ENCODE measurements at regions not wholly inside any gene's neighbourhood (a gene's known extent, or its start where the extent isn't known, plus 50 kb on each side); places are given as distances from the start of the nearest gene placed in this dataset.
A peak's percentile ranks its signal among the peaks of the same experiment; 100 is the strongest.

DNA sequence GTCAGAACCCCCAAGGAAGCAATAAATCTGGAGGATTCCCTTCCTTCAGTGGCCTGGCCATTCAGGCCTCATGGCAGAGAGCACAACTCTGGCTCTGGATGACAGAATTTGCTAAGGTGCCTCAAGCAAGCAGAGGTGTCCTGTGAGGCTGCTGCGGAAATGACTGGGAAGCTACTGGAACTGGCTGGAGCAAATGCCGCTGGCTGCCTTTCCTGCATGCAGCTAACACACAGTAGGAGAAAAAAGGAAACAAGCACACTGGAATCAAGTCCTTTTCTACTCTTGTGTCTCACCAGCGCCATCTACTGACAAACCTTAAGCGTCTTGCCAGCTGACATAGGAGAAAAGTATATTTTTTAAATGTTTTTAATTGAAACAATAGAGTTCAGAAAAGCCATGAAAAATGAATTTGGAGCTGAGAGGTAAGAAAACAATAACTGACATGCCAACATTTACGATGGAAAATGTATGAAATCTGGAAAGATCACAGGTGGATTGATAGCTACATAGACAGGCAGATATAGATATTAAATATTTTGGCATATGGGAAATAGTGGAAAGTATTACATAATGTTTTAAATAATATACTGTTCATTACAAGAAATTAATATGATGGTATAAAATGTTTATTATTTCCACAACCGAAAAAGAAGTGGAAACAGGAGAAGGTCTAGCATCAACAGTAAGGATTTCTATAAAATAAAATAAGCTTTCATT lies 951.6 kb downstream of the ANKRD7 start:
- no peak for DNase-seq
- H3K27ac ChIP-seq (replicated peaks), result no peak overlapping the region
- intact Hi-C loops (cut with micrococcal nuclease), result no loop called here

GRCh38 chr7:119177863-119178262 lies 953.4 kb downstream of the ANKRD7 start:
- no peak overlapping the region for H3K27ac ChIP-seq (replicated peaks)
- intact Hi-C loops (cut with micrococcal nuclease), result no loop called here
- H3K4me3 ChIP-seq, result no peak overlapping the region
- H3K27me3 ChIP-seq (ENCODE audit: low read depth), result no peaks in the 10 kb centered on the region
- H3K4me1 ChIP-seq, result no peaks in the 10 kb centered on the region
- H3K36me3 ChIP-seq, result no peaks in the 10 kb centered on the region
- no peak for DNase-seq
- H3K9me3 ChIP-seq (replicated peaks), result peaks cover 5% of the 10 kb centered on the region
- no peak for TF ChIP-seq CTCF (IDR thresholded peaks at IDR 0.05; ENCODE audit: borderline replicate concordance)

More for the DNA sequence above, 951.6 kb downstream of the ANKRD7 start:
- Histone ChIP-seq H3K27me3 (ENCODE audit: low read depth) (no peaks in the 10 kb centered on the region), H3K9me3 (replicated peaks) (no peaks in the 10 kb centered on the region), H3K36me3 (no peaks in the 10 kb centered on the region), H3K4me1 (no peaks in the 10 kb centered on the region), H3K4me3 (no peak overlapping the region)
- peak; percentile 61 for TF ChIP-seq CTCF (IDR thresholded peaks at IDR 0.05; ENCODE audit: borderline replicate concordance)

GRCh38 chr7:119184124-119184788 lies 959.8 kb downstream of the ANKRD7 start:
- Histone ChIP-seq H3K9me3 (replicated peaks) (peaks cover 18% of the 10 kb centered on the region), H3K27me3 (ENCODE audit: low read depth) (no peaks in the 10 kb centered on the region), H3K4me3 (no peak overlapping the region), H3K4me1 (no peaks in the 10 kb centered on the region), H3K27ac (replicated peaks) (no peak overlapping the region), H3K36me3 (no peaks in the 10 kb centered on the region)
- no peak for TF ChIP-seq CTCF (IDR thresholded peaks at IDR 0.05; ENCODE audit: borderline replicate concordance)
- DNase-seq, result no peak
- intact Hi-C loops (cut with micrococcal nuclease), result no loop called here

GRCh38 chr7:119196183-119196582 lies 971.7 kb downstream of the ANKRD7 start:
- H3K4me3 ChIP-seq, result no peak overlapping the region
- no peak for DNase-seq
- intact Hi-C loops (cut with micrococcal nuclease), result no loop called here
- no peaks in the 10 kb centered on the region for H3K27me3 ChIP-seq (ENCODE audit: low read depth)
- no peak overlapping the region for H3K27ac ChIP-seq (replicated peaks)
- TF ChIP-seq CTCF (IDR thresholded peaks at IDR 0.05; ENCODE audit: borderline replicate concordance), result no peak
- H3K36me3 ChIP-seq, result no peaks in the 10 kb centered on the region
- no peaks in the 10 kb centered on the region for H3K4me1 ChIP-seq
- H3K9me3 ChIP-seq (replicated peaks), result peaks cover 4% of the 10 kb centered on the region

GRCh38 chr7:119197172-119197876 lies 972.8 kb downstream of the ANKRD7 start:
- Histone ChIP-seq H3K27me3 (ENCODE audit: low read depth) (no peaks in the 10 kb centered on the region), H3K27ac (replicated peaks) (no peak overlapping the region), H3K36me3 (no peaks in the 10 kb centered on the region), H3K9me3 (replicated peaks) (peaks cover 4% of the 10 kb centered on the region), H3K4me3 (no peak overlapping the region), H3K4me1 (no peaks in the 10 kb centered on the region)
- no peak for TF ChIP-seq CTCF (IDR thresholded peaks at IDR 0.05; ENCODE audit: borderline replicate concordance)
- no peak for DNase-seq
- intact Hi-C loops (cut with micrococcal nuclease), result no loop called here
